Liver (tissue), 8 donors: ENCODE measurements at regions not wholly inside any gene's neighbourhood (a gene's known extent, or its start where the extent isn't known, plus 50 kb on each side); places are given as distances from the start of the nearest gene placed in this dataset.

Experiments used
- DNase-seq: peaks from one replicate; pipeline ENCODE4 v3.0.0-alpha.2; 2017; ENCODE audit warnings: low spot score
- H3K27ac ChIP-seq, 2 donors: one replicate each; pipeline ENCODE4 v1.7.0; 2013; ENCODE audit warnings: inconsistent platforms in 2 of 2, low read length in 2 of 2, control low read depth in 1 of 2, low read depth in 1 of 2, mild to moderate bottlenecking in 1 of 2
- H3K27me3 ChIP-seq, 4 donors: one replicate each; pipeline versions ENCODE4 v1.6.1 to v1.7.0; 2013; ENCODE audit warnings: low read length in 3 of 4, inconsistent platforms in 1 of 4, mild to moderate bottlenecking in 1 of 4, moderate library complexity in 1 of 4; ENCODE audit not compliant: control insufficient read depth in 4 of 4, insufficient read depth in 4 of 4
- H3K36me3 ChIP-seq, 4 donors: one replicate each; pipeline versions ENCODE4 v1.6.1 to v1.7.0; 2013; ENCODE audit warnings: low read length in 3 of 4, mild to moderate bottlenecking in 3 of 4, low read depth in 1 of 4, moderate library complexity in 1 of 4; ENCODE audit not compliant: control insufficient read depth in 4 of 4, insufficient read depth in 3 of 4
- H3K4me1 ChIP-seq, 4 donors: one replicate each; pipeline versions ENCODE4 v1.6.1 to v1.7.0; 2013; ENCODE audit warnings: low read length in 3 of 4, mild to moderate bottlenecking in 3 of 4, moderate library complexity in 1 of 4; ENCODE audit not compliant: control insufficient read depth in 4 of 4, insufficient read depth in 4 of 4
- H3K4me3 ChIP-seq, 3 donors: one replicate each; pipeline versions ENCODE4 v1.6.1 to v1.7.0; 2013; ENCODE audit warnings: low read length in 3 of 3, control low read depth in 1 of 3, low read depth in 1 of 3, mild to moderate bottlenecking in 1 of 3
- H3K9ac ChIP-seq, 2 donors: one replicate each; pipeline ENCODE4 v1.7.0; 2013; ENCODE audit warnings: low read length in 2 of 2, mild to moderate bottlenecking in 2 of 2, moderate library complexity in 2 of 2, control low read depth in 1 of 2, low read depth in 1 of 2
- H3K9me3 ChIP-seq, 4 donors: one replicate each; pipeline versions ENCODE4 v1.6.1 to v1.7.0; 2013; ENCODE audit warnings: low read length in 3 of 4; ENCODE audit not compliant: control insufficient read depth in 4 of 4
- ATF3 ChIP-seq: IDR thresholded peaks from 2 replicates; pipeline ENCODE4 v1.6.1; 2016; ENCODE audit warnings: antibody characterized with exemption
- CTCF ChIP-seq: fragments of 150-350 bp; IDR thresholded peaks from 2 replicates; pipeline ENCODE4 v1.5.1; 2017; ENCODE audit warnings: improper control_type of control experiment, low read depth, low read length; ENCODE audit not compliant: missing input control
- EGR1 ChIP-seq, 2 donors: IDR thresholded peaks; 2 replicates each; pipeline ENCODE4 v1.6.1; 2016 to 2018; ENCODE audit warnings: antibody characterized with exemption in 2 of 2, low read depth in 2 of 2
- FOXA1 ChIP-seq: IDR thresholded peaks from 2 replicates; pipeline ENCODE4 v1.6.1; 2016; ENCODE audit warnings: antibody characterized with exemption
- FOXA2 ChIP-seq: IDR thresholded peaks from 2 replicates; pipeline ENCODE4 v1.6.1; 2016; ENCODE audit warnings: antibody characterized with exemption
- GABPA ChIP-seq, 2 donors: IDR thresholded peaks in 1 of 2; conservative IDR thresholded peaks in 1 of 2; 2 replicates each; pipeline ENCODE4 v1.6.1; 2016; ENCODE audit warnings: antibody characterized with exemption in 2 of 2, mild to moderate bottlenecking in 1 of 2, moderate library complexity in 1 of 2
- HNF4A ChIP-seq, 2 donors: conservative IDR thresholded peaks; 2 replicates each; pipeline ENCODE4 v1.6.1; 2016; ENCODE audit warnings: antibody characterized with exemption in 2 of 2, mild to moderate bottlenecking in 2 of 2
- HNF4G ChIP-seq: IDR thresholded peaks from 2 replicates; pipeline ENCODE4 v1.6.1; 2016; ENCODE audit warnings: antibody characterized with exemption
- JUND ChIP-seq, 2 donors: IDR thresholded peaks; 2 replicates each; pipeline ENCODE4 v1.6.1; 2016; ENCODE audit warnings: antibody characterized with exemption in 2 of 2
- MAX ChIP-seq: IDR thresholded peaks from 2 replicates; pipeline ENCODE4 v1.6.1; 2016; ENCODE audit warnings: antibody characterized with exemption
- NR2F2 ChIP-seq: IDR thresholded peaks from 2 replicates; pipeline ENCODE4 v1.6.1; 2016; ENCODE audit warnings: antibody characterized with exemption
- RAD21 ChIP-seq, 2 donors: IDR thresholded peaks; 2 replicates each; pipeline ENCODE4 v1.6.1; 2016; ENCODE audit warnings: antibody characterized with exemption in 2 of 2, mild to moderate bottlenecking in 2 of 2
- REST ChIP-seq: IDR thresholded peaks from 2 replicates; pipeline ENCODE4 v1.6.1; 2016; ENCODE audit warnings: antibody characterized with exemption, mild to moderate bottlenecking
- RXRA ChIP-seq, 2 donors: IDR thresholded peaks; 2 replicates each; pipeline ENCODE4 v1.6.1; 2017 to 2018; ENCODE audit warnings: antibody characterized with exemption in 2 of 2, mild to moderate bottlenecking in 1 of 2
- SP1 ChIP-seq: IDR thresholded peaks from 2 replicates; pipeline ENCODE4 v1.6.1; 2018; ENCODE audit warnings: antibody characterized with exemption, mild to moderate bottlenecking
- TAF1 ChIP-seq: conservative IDR thresholded peaks from 2 replicates; pipeline ENCODE4 v1.6.1; 2016; ENCODE audit warnings: antibody characterized with exemption, mild to moderate bottlenecking
- YY1 ChIP-seq: IDR thresholded peaks from 2 replicates; pipeline ENCODE4 v1.6.1; 2016; ENCODE audit warnings: antibody characterized with exemption, mild to moderate bottlenecking
- ZBTB33 ChIP-seq: IDR thresholded peaks from 2 replicates; pipeline ENCODE4 v1.6.1; 2016; ENCODE audit warnings: antibody characterized with exemption
- WGBS: extraction: QIAGEN DNeasy Blood & Tissue Kit; methylation state at CpG from one replicate; pipeline ENCODE4 v1.1.7; 2013; 5-methylcytosine and 5-hydroxymethylcytosine counted together
- donor health status: healthy.
- donor health status: healthy.
- donor health status: healthy.
- donor health status: healthy.
- donor health status: healthy.

- Histone ChIP-seq H3K27ac (no peak overlapping the region), H3K36me3 (no peaks in the 10 kb centered on the region), H3K9ac (no peak overlapping the region), H3K27me3 (no peaks in the 10 kb centered on the region), H3K4me1 (no peaks in the 10 kb centered on the region), H3K4me3 (no peak overlapping the region), H3K9me3 (no peaks in the 10 kb centered on the region)
- TF ChIP-seq GABPA (IDR thresholded peaks at IDR 0.05 in 1 of 2, conservative IDR thresholded peaks at IDR 0.05 in 1 of 2): no peak
- no peak for TF ChIP-seq CTCF
- no peak for TF ChIP-seq RAD21 (IDR thresholded peaks at IDR 0.05)
- TF ChIP-seq JUND (IDR thresholded peaks at IDR 0.05): no peak
- no peak for TF ChIP-seq REST
- TF ChIP-seq ZBTB33: no peak
- TF ChIP-seq YY1: no peak
- no peak for TF ChIP-seq SP1
- no peak for TF ChIP-seq ATF3
- TF ChIP-seq HNF4G: no peak
- TF ChIP-seq FOXA2: no peak
- no peak for TF ChIP-seq TAF1
- no peak for TF ChIP-seq MAX
- no peak for TF ChIP-seq FOXA1
- TF ChIP-seq NR2F2: no peak
- TF ChIP-seq EGR1 (IDR thresholded peaks at IDR 0.05; ENCODE audit: low read depth in 2 of 2): no peak
- no peak for TF ChIP-seq RXRA (IDR thresholded peaks at IDR 0.05)
- no peak for TF ChIP-seq HNF4A (conservative IDR thresholded peaks at IDR 0.05)
- no peak for DNase-seq
- WGBS: 71% methylated on average over 3 of the region's 3 CpGs
Measured at GRCh38 chr11:91587131-91587530, 637.5 kb upstream of the FAT3 start.
